ENCODE measurements at regions not wholly inside any gene's neighbourhood (a gene's known extent, or its start where the extent isn't known, plus 50 kb on each side); places are given as distances from the start of the nearest gene placed in this dataset.

GRCh38 chr5:56320686-56321085 is 87.6 kb upstream of the ANKRD55 start:
- DNase-seq (ENCODE audit: low read depth) = no peak

- DNase-seq (ENCODE audit: low read depth) = no peak
These were observed 86.5 kb upstream of the ANKRD55 start for GRCh38 chr5:56319526-56320181.

- DNase-seq (ENCODE audit: low read depth) = no peak
These were observed 84.9 kb upstream of the ANKRD55 start for GRCh38 chr5:56317923-56318561.

GRCh38 chr5:56316299-56316994 is 83.3 kb upstream of the ANKRD55 start:
- no peak for DNase-seq (ENCODE audit: low read depth)

GRCh38 chr5:56314529-56314928 is 81.4 kb upstream of the ANKRD55 start:
- DNase-seq (ENCODE audit: low read depth) = no peak

GRCh38 chr5:56313596-56313995 is 80.5 kb upstream of the ANKRD55 start:
- DNase-seq (ENCODE audit: low read depth) = no peak

- no peak for DNase-seq (ENCODE audit: low read depth)
These were observed 79.9 kb upstream of the ANKRD55 start for GRCh38 chr5:56313004-56313531.

GRCh38 chr5:56311306-56311905 is 78.3 kb upstream of the ANKRD55 start:
- DNase-seq (ENCODE audit: low read depth) = no peak

- DNase-seq (ENCODE audit: low read depth) = no peak
These were observed 77.6 kb upstream of the ANKRD55 start for GRCh38 chr5:56310711-56311204.

GRCh38 chr5:56309262-56309826 is 76.2 kb upstream of the ANKRD55 start:
- no peak for DNase-seq (ENCODE audit: low read depth)

- no peak for DNase-seq (ENCODE audit: low read depth)
These were observed 74.7 kb upstream of the ANKRD55 start for GRCh38 chr5:56307714-56308333.

- no peak for DNase-seq (ENCODE audit: low read depth)
These were observed 73.5 kb upstream of the ANKRD55 start for GRCh38 chr5:56306433-56307150.

- DNase-seq (ENCODE audit: low read depth) = no peak
These were observed 72.1 kb upstream of the ANKRD55 start for GRCh38 chr5:56305001-56305950.

GRCh38 chr5:56303511-56303910 is 70.4 kb upstream of the ANKRD55 start:
- DNase-seq (ENCODE audit: low read depth) = no peak

- no peak for DNase-seq (ENCODE audit: low read depth)
These were observed 68.9 kb upstream of the ANKRD55 start for GRCh38 chr5:56302027-56302426.

- no peak for DNase-seq (ENCODE audit: low read depth)
These were observed 67.9 kb upstream of the ANKRD55 start for GRCh38 chr5:56301069-56301468.

GRCh38 chr5:56299212-56299611 is 66.1 kb upstream of the ANKRD55 start:
- DNase-seq (ENCODE audit: low read depth) = no peak

GRCh38 chr5:56298336-56299090 is 65.4 kb upstream of the ANKRD55 start:
- DNase-seq (ENCODE audit: low read depth) = no peak

GRCh38 chr5:56297851-56298250 is 64.7 kb upstream of the ANKRD55 start:
- DNase-seq (ENCODE audit: low read depth) = no peak
